ENCODE measurements at regions not wholly inside any gene's neighbourhood (a gene's known extent, or its start where the extent isn't known, plus 50 kb on each side); places are given as distances from the start of the nearest gene placed in this dataset.
A peak's percentile ranks its signal among the peaks of the same experiment; 100 is the strongest.

DNA sequence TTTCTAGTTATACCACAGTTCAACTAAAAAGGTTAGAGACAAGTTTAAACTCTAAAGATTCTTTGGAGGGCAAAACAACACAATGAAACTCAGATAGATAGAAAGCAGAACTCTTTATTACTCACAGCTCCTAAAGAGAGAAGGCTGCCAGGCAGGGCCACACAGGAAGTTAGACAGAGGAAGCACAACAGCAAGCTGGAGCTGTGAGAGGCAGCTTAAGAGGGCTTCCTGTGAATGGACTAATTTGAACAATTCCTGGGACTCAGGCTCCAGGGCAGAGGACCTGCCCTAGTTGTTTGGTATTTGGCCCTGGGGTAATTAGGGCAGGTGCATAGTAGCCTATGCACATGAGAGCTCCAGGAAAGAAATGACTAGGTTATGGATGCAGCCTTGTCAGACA, 803.6 kb downstream of the DIAPH3 start:
- CTCF ChIA-PET: interaction anchor here (1.5 kb wide), 1 partner anchor 20 kb away, joined by 3 read pairs; no protein-coding TSS in a partner anchor
- Histone ChIP-seq H3K27me3 (replicated peaks in 2 of 5; ENCODE audit: control insufficient read depth in 4 of 5, insufficient read depth in 5 of 5, low read length in 4 of 5) (no peaks in the 10 kb centered on the region), H3K9me3 (ENCODE audit: control extremely low read depth in 1 of 5, control insufficient read depth in 4 of 5, insufficient read depth in 2 of 5, low read depth in 1 of 5, low read length in 4 of 5) (peaks cover 0 to 2% (median 0%) of the 10 kb centered on the region in 5 experiments), H3K4me3 (ENCODE audit: control insufficient read depth in 1 of 7, extremely low read depth in 1 of 7, insufficient read depth in 4 of 7, low read depth in 2 of 7, low read length in 6 of 7) (no peak overlapping the region), H3K36me3 (ENCODE audit: control insufficient read depth in 4 of 4, insufficient read depth in 4 of 4, low read length in 3 of 4) (no peaks in the 10 kb centered on the region), H3K27ac (ENCODE audit: insufficient read depth in 1 of 2, low read depth in 1 of 2, low read length in 2 of 2, poor library complexity in 1 of 2, severe bottlenecking in 2 of 2) (no peak overlapping the region), H3K4me1 (ENCODE audit: control extremely low read depth in 1 of 4, control insufficient read depth in 4 of 4, insufficient read depth in 4 of 4, low read length in 3 of 4) (peaks cover 0 to 5% (median 0%) of the 10 kb centered on the region in 4 experiments)
- DNase-seq: peak in 2 of 3 donors; percentile 43 to 63
- POLR2A ChIA-PET: no interaction called here

DNA sequence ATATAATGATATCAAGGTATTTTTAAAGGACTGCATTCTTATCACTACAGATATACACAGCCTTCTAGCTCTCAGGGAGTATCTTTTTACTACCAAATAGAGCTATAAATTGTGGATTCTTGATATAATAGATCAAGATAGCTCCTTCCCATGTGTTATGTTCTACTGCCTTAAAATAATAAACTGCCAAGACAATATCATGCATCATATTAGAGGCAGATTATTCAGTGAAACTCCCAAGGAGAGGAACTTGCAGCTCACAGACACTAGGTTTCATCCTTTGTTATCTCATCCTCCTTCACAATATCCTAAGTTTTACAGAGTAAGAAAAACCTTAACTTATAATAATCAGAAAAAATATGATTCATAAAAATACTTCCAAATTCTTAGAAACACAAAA, 802.8 kb downstream of the DIAPH3 start:
- H3K27me3 ChIP-seq (replicated peaks in 2 of 5; ENCODE audit: control insufficient read depth in 4 of 5, insufficient read depth in 5 of 5, low read length in 4 of 5): no peaks in the 10 kb centered on the region
- peaks cover 0 to 2% (median 0%) of the 10 kb centered on the region in 5 experiments for H3K9me3 ChIP-seq (ENCODE audit: control extremely low read depth in 1 of 5, control insufficient read depth in 4 of 5, insufficient read depth in 2 of 5, low read depth in 1 of 5, low read length in 4 of 5)
- peaks cover 0 to 5% (median 0%) of the 10 kb centered on the region in 4 experiments for H3K4me1 ChIP-seq (ENCODE audit: control extremely low read depth in 1 of 4, control insufficient read depth in 4 of 4, insufficient read depth in 4 of 4, low read length in 3 of 4)
- ChIA-PET CTCF (interaction anchor here (1.5 kb wide), 1 partner anchor 20 kb away, joined by 3 read pairs; no protein-coding TSS in a partner anchor), POLR2A (no interaction called here)
- no peaks in the 10 kb centered on the region for H3K36me3 ChIP-seq (ENCODE audit: control insufficient read depth in 4 of 4, insufficient read depth in 4 of 4, low read length in 3 of 4)
- no peak overlapping the region for H3K4me3 ChIP-seq (ENCODE audit: control insufficient read depth in 1 of 7, extremely low read depth in 1 of 7, insufficient read depth in 4 of 7, low read depth in 2 of 7, low read length in 6 of 7)
- no peak overlapping the region for H3K27ac ChIP-seq (ENCODE audit: insufficient read depth in 1 of 2, low read depth in 1 of 2, low read length in 2 of 2, poor library complexity in 1 of 2, severe bottlenecking in 2 of 2)
- DNase-seq: no peak

DNA sequence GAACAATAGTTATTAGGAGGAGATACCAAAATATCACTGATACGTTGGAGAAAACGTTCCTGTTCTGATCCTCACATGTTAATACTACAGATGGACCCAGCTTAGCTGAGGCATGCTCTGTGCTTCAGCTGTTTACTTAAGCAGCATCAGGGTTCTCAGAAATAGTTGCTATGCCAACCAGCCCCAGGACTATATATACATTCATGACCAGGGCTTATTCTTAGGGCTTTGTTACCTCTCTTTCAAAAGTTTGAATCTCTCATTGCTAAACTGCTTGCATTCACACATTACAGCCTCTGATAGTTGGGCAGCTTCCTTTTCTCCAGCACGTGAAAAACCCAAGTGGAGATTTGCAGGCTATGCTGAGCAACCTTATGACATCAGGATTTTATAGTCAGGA, 800.4 kb downstream of the DIAPH3 start:
- Histone ChIP-seq H3K36me3 (ENCODE audit: control insufficient read depth in 4 of 4, insufficient read depth in 4 of 4, low read length in 3 of 4) (no peaks in the 10 kb centered on the region), H3K9me3 (ENCODE audit: control extremely low read depth in 1 of 5, control insufficient read depth in 4 of 5, insufficient read depth in 2 of 5, low read depth in 1 of 5, low read length in 4 of 5) (peaks cover 0 to 2% (median 0%) of the 10 kb centered on the region in 5 experiments), H3K4me1 (ENCODE audit: control extremely low read depth in 1 of 4, control insufficient read depth in 4 of 4, insufficient read depth in 4 of 4, low read length in 3 of 4) (peaks cover 0 to 5% (median 0%) of the 10 kb centered on the region in 4 experiments), H3K4me3 (ENCODE audit: control insufficient read depth in 1 of 7, extremely low read depth in 1 of 7, insufficient read depth in 4 of 7, low read depth in 2 of 7, low read length in 6 of 7) (no peak overlapping the region), H3K27me3 (replicated peaks in 2 of 5; ENCODE audit: control insufficient read depth in 4 of 5, insufficient read depth in 5 of 5, low read length in 4 of 5) (no peaks in the 10 kb centered on the region), H3K27ac (ENCODE audit: insufficient read depth in 1 of 2, low read depth in 1 of 2, low read length in 2 of 2, poor library complexity in 1 of 2, severe bottlenecking in 2 of 2) (no peak overlapping the region)
- no peak for DNase-seq
- ChIA-PET CTCF (no interaction called here), POLR2A (no interaction called here)
- WGBS (ENCODE audit: insufficient coverage): 88% methylated on average over 2 of the region's 3 CpGs

DNA sequence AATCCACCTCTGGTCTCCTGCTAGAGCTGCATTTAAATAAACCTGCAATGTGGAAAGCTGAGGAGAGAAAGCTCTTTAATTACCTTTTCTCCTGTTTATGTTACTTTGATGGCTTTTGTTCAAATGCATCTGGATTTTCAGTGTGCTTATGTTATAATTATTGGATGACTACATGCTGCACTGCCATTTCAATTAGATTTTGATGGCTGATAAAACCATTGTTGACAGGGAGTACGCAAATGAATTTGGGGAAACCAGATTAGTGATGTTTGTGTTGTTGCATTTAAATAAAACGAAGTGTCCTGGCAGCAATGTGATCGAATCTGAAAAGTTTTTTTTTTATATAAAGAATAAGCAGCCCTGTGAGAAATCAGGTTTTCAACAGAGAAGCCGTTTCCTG, 799.8 kb downstream of the DIAPH3 start:
- CTCF ChIA-PET: no interaction called here

DNA sequence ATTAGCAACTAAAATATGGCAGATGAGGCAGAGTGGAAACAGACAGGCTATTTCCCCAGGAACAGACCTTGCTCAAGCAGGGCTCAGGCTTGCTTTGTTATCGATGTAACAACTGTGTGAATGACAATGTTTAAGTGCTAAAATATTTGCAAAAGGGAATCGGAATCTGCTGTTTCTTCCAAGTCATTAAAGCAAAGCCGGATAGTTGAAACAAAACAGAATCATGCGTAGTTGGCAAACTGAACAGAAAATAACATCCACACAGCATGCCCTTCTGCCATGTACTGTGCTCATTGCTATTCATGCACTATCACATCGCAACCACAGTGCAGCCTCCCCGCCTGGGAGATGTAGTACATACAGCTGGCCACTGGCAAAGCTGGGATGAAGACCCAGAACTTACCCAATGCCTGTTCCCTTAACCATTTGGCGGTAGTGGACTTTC, 799.1 kb downstream of the DIAPH3 start:
- Histone ChIP-seq H3K27me3 (replicated peaks in 2 of 5; ENCODE audit: control insufficient read depth in 4 of 5, insufficient read depth in 5 of 5, low read length in 4 of 5) (no peaks in the 10 kb centered on the region), H3K4me1 (ENCODE audit: control extremely low read depth in 1 of 4, control insufficient read depth in 4 of 4, insufficient read depth in 4 of 4, low read length in 3 of 4) (peaks cover 0 to 5% (median 0%) of the 10 kb centered on the region in 4 experiments), H3K4me3 (ENCODE audit: control insufficient read depth in 1 of 7, extremely low read depth in 1 of 7, insufficient read depth in 4 of 7, low read depth in 2 of 7, low read length in 6 of 7) (no peak overlapping the region), H3K9me3 (ENCODE audit: control extremely low read depth in 1 of 5, control insufficient read depth in 4 of 5, insufficient read depth in 2 of 5, low read depth in 1 of 5, low read length in 4 of 5) (peaks cover 0 to 2% (median 0%) of the 10 kb centered on the region in 5 experiments), H3K36me3 (ENCODE audit: control insufficient read depth in 4 of 4, insufficient read depth in 4 of 4, low read length in 3 of 4) (no peaks in the 10 kb centered on the region), H3K27ac (ENCODE audit: insufficient read depth in 1 of 2, low read depth in 1 of 2, low read length in 2 of 2, poor library complexity in 1 of 2, severe bottlenecking in 2 of 2) (no peak overlapping the region)
- CTCF ChIA-PET: no interaction called here
- no peak for DNase-seq
- 97% methylated on average over 7 of the region's 7 CpGs for WGBS (ENCODE audit: insufficient coverage)
- POLR2A ChIA-PET: no interaction called here

More for the DNA sequence above, 799.8 kb downstream of the DIAPH3 start:
- POLR2A ChIA-PET: no interaction called here
- H3K9me3 ChIP-seq (ENCODE audit: control extremely low read depth in 1 of 5, control insufficient read depth in 4 of 5, insufficient read depth in 2 of 5, low read depth in 1 of 5, low read length in 4 of 5): peaks cover 0 to 2% (median 0%) of the 10 kb centered on the region in 5 experiments
- no peaks in the 10 kb centered on the region for H3K36me3 ChIP-seq (ENCODE audit: control insufficient read depth in 4 of 4, insufficient read depth in 4 of 4, low read length in 3 of 4)
- H3K4me1 ChIP-seq (ENCODE audit: control extremely low read depth in 1 of 4, control insufficient read depth in 4 of 4, insufficient read depth in 4 of 4, low read length in 3 of 4): peaks cover 0 to 5% (median 0%) of the 10 kb centered on the region in 4 experiments
- H3K4me3 ChIP-seq (ENCODE audit: control insufficient read depth in 1 of 7, extremely low read depth in 1 of 7, insufficient read depth in 4 of 7, low read depth in 2 of 7, low read length in 6 of 7): no peak overlapping the region
- no peak for DNase-seq
- 94% methylated on average over 3 of the region's 4 CpGs for WGBS (ENCODE audit: insufficient coverage)
- no peak overlapping the region for H3K27ac ChIP-seq (ENCODE audit: insufficient read depth in 1 of 2, low read depth in 1 of 2, low read length in 2 of 2, poor library complexity in 1 of 2, severe bottlenecking in 2 of 2)
- no peaks in the 10 kb centered on the region for H3K27me3 ChIP-seq (replicated peaks in 2 of 5; ENCODE audit: control insufficient read depth in 4 of 5, insufficient read depth in 5 of 5, low read length in 4 of 5)

DNA sequence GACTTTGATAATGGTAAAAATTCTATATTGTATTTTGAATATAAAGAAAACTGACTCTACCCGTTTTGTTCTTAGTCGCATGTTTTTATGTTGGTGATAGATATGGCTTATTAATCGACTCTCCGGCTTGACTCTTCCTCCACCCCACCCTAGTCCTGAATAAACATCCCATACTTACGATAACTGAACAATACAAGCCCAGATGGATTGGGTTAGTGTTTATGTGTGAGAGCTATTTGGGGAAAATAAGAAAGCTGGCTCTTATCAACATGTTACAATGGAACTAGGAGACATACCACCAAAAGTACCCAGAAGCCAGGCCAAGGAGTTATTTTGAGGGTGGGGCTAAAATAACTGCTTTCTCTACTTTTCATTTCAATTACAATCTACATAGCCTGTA, 796.3 kb downstream of the DIAPH3 start:
- DNase-seq: no peak
- POLR2A ChIA-PET: interaction anchor here (0.6 kb wide), 1 partner anchor 67 kb away, joined by 3 read pairs; no protein-coding TSS in a partner anchor
- Histone ChIP-seq H3K9me3 (ENCODE audit: control extremely low read depth in 1 of 5, control insufficient read depth in 4 of 5, insufficient read depth in 2 of 5, low read depth in 1 of 5, low read length in 4 of 5) (no peaks in the 10 kb centered on the region), H3K4me3 (ENCODE audit: control insufficient read depth in 1 of 7, extremely low read depth in 1 of 7, insufficient read depth in 4 of 7, low read depth in 2 of 7, low read length in 6 of 7) (no peak overlapping the region), H3K27ac (ENCODE audit: insufficient read depth in 1 of 2, low read depth in 1 of 2, low read length in 2 of 2, poor library complexity in 1 of 2, severe bottlenecking in 2 of 2) (no peak overlapping the region), H3K36me3 (ENCODE audit: control insufficient read depth in 4 of 4, insufficient read depth in 4 of 4, low read length in 3 of 4) (no peaks in the 10 kb centered on the region), H3K27me3 (replicated peaks in 2 of 5; ENCODE audit: control insufficient read depth in 4 of 5, insufficient read depth in 5 of 5, low read length in 4 of 5) (no peaks in the 10 kb centered on the region), H3K4me1 (ENCODE audit: control extremely low read depth in 1 of 4, control insufficient read depth in 4 of 4, insufficient read depth in 4 of 4, low read length in 3 of 4) (no peaks in the 10 kb centered on the region)
- CTCF ChIA-PET: no interaction called here
- no CpG with 5 or more reads among the region's 5 CpGs for WGBS (ENCODE audit: insufficient coverage)

DNA sequence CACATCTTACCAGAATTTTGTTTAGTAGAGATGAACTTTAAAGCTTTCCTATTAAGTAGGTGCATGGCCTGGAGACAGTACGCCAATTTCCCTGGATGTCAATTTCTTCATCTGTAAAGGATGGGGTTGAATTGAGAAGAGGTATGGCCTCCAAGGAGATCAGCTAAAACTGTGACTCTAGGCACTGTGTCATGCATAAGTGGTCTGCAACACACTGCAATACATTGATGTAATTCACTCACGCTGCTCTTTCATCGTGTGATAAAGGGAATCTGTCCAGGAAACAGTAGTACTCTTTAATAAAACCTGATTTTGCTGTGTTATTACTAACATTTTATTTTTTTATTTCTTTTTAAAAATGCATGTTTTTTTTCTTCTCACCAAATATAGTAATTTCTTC, 795.8 kb downstream of the DIAPH3 start:
- H3K9me3 ChIP-seq (ENCODE audit: control extremely low read depth in 1 of 5, control insufficient read depth in 4 of 5, insufficient read depth in 2 of 5, low read depth in 1 of 5, low read length in 4 of 5): no peaks in the 10 kb centered on the region
- no peaks in the 10 kb centered on the region for H3K36me3 ChIP-seq (ENCODE audit: control insufficient read depth in 4 of 4, insufficient read depth in 4 of 4, low read length in 3 of 4)
- no peak overlapping the region for H3K27ac ChIP-seq (ENCODE audit: insufficient read depth in 1 of 2, low read depth in 1 of 2, low read length in 2 of 2, poor library complexity in 1 of 2, severe bottlenecking in 2 of 2)
- H3K4me3 ChIP-seq (ENCODE audit: control insufficient read depth in 1 of 7, extremely low read depth in 1 of 7, insufficient read depth in 4 of 7, low read depth in 2 of 7, low read length in 6 of 7): no peak overlapping the region
- 100% methylated on average over 1 of the region's 3 CpGs for WGBS (ENCODE audit: insufficient coverage)
- no peak for DNase-seq
- H3K27me3 ChIP-seq (replicated peaks in 2 of 5; ENCODE audit: control insufficient read depth in 4 of 5, insufficient read depth in 5 of 5, low read length in 4 of 5): no peaks in the 10 kb centered on the region
- no peaks in the 10 kb centered on the region for H3K4me1 ChIP-seq (ENCODE audit: control extremely low read depth in 1 of 4, control insufficient read depth in 4 of 4, insufficient read depth in 4 of 4, low read length in 3 of 4)
- CTCF ChIA-PET: no interaction called here
- POLR2A ChIA-PET: interaction anchor here (0.6 kb wide), 1 partner anchor 68 kb away, joined by 3 read pairs; no protein-coding TSS in a partner anchor
